Aorta (tissue), 5 donors: ENCODE measurements at regions not wholly inside any gene's neighbourhood (a gene's known extent, or its start where the extent isn't known, plus 50 kb on each side); places are given as distances from the start of the nearest gene placed in this dataset.

Source experiments
- ATAC-seq: fragments of 200-7000 bp; cut with Tn5 transposase; one replicate; pipeline ENCODE4 v1.9.1; 2022; ENCODE audit warnings: moderate library complexity; ENCODE audit not compliant: low FRiP score
- DNase-seq, 2 donors: peaks; one replicate each; pipeline ENCODE4 v3.0.0-alpha.2; 2020
- H3K27ac ChIP-seq, 2 donors: one replicate each; pipeline ENCODE4 v1.5.1; 2013; ENCODE audit warnings: low read length in 2 of 2, mild to moderate bottlenecking in 2 of 2, moderate library complexity in 2 of 2, control low read depth in 1 of 2, inconsistent platforms in 1 of 2, low read depth in 1 of 2
- H3K27me3 ChIP-seq, 2 donors: one replicate each; pipeline ENCODE4 v1.6.1; 2013; ENCODE audit warnings: control low read depth in 1 of 2, low read length in 1 of 2, mild to moderate bottlenecking in 1 of 2, moderate library complexity in 1 of 2; ENCODE audit not compliant: insufficient read depth in 2 of 2, control insufficient read depth in 1 of 2
- H3K36me3 ChIP-seq, 2 donors: one replicate each; pipeline ENCODE4 v1.6.1; 2013; ENCODE audit warnings: control low read depth in 1 of 2, low read length in 1 of 2, mild to moderate bottlenecking in 1 of 2; ENCODE audit not compliant: insufficient read depth in 2 of 2, control insufficient read depth in 1 of 2
- H3K4me1 ChIP-seq, 2 donors: one replicate each; pipeline ENCODE4 v1.6.1; 2013; ENCODE audit warnings: low read length in 2 of 2, control low read depth in 1 of 2, mild to moderate bottlenecking in 1 of 2, moderate library complexity in 1 of 2; ENCODE audit not compliant: insufficient read depth in 2 of 2, control insufficient read depth in 1 of 2
- H3K4me3 ChIP-seq, 2 donors: one replicate each; pipeline ENCODE4 v1.5.1; 2013; ENCODE audit warnings: low read length in 2 of 2, control low read depth in 1 of 2, mild to moderate bottlenecking in 1 of 2
- H3K9me3 ChIP-seq: one replicate; pipeline ENCODE4 v1.6.1; 2013; ENCODE audit warnings: mild to moderate bottlenecking, low read length; ENCODE audit not compliant: control insufficient read depth
- WGBS, 2 donors: extraction: QIAGEN DNeasy Blood & Tissue Kit; methylation state at CpG; one replicate each; pipeline ENCODE4 v1.1.7; 2013; 5-methylcytosine and 5-hydroxymethylcytosine counted together
- intact Hi-C, 2 donors: fragments of 100-400 bp; cut with DNase I; formaldehyde crosslinking; loops; one replicate each; pipeline versions ENCODE4 v1.14.2 to v1.15.0; 2022
- donor health status: healthy with polysubstance abuse.
- donor health status: Bipolar disorder and iron deficiency.
- donor health status: DM: no; HTN: no; CAD: no.
- donor health status: DM: no; HTN: no; CAD: no.
- donor health status: DM: yes; HTN: yes; CAD: no.

DNA sequence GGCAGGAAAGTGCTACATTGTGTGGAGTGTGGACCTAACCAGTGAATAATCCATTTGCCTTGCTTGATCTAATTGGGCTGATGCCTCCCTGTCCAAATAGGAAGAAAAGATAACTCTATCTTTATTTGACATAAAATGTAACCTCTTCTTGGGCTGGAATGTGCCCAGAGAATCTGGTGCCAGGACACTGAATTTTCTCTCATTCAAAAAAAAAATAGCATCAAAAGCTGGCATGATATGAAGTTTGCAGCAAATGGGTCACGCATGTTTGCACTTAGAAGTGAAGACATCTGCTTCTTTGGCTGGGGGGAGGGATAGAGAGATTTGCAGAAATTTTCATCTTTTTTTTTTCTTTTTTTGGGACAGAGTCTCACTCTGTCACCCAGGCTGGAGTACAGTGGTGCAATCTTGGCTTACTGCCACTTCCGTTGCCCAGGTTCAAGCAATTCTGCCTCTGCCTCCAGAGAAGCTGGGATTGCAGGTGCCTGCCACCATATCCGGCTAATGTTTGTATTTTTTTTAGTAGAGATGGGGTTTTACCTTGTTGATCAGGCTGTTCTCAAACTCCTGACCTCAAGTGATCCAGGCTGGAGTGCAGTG, 478.2 kb upstream of the EEF2KMT start:
- intact Hi-C loops = no loop called here
- WGBS, 2 donors = 70% methylated on average over 3 of the region's 3 CpGs
- no peak overlapping the region for H3K4me3 ChIP-seq
- no peak for ATAC-seq
- no peak overlapping the region for H3K27ac ChIP-seq
- H3K27me3 ChIP-seq = no peaks in the 10 kb centered on the region
- no peaks in the 10 kb centered on the region for H3K36me3 ChIP-seq
- no peaks in the 10 kb centered on the region for H3K4me1 ChIP-seq
- no peak for DNase-seq
- H3K9me3 ChIP-seq = no peaks in the 10 kb centered on the region

- Histone ChIP-seq H3K27me3 (no peaks in the 10 kb centered on the region), H3K27ac (no peak overlapping the region), H3K9me3 (no peaks in the 10 kb centered on the region), H3K4me1 (no peaks in the 10 kb centered on the region), H3K4me3 (no peak overlapping the region), H3K36me3 (no peaks in the 10 kb centered on the region)
- intact Hi-C loops = no loop called here
- DNase-seq = no peak
- 86 to 90% methylated on average over 6 of the region's 6 CpGs for WGBS, 2 donors
- no peak for ATAC-seq
These were observed 477.5 kb upstream of the EEF2KMT start for GRCh38 chr16:5575121-5575520.

- Histone ChIP-seq H3K27ac (no peak overlapping the region), H3K36me3 (no peaks in the 10 kb centered on the region), H3K4me3 (no peak overlapping the region), H3K27me3 (no peaks in the 10 kb centered on the region), H3K9me3 (no peaks in the 10 kb centered on the region), H3K4me1 (no peaks in the 10 kb centered on the region)
- DNase-seq (no peak), ATAC-seq (no peak)
- intact Hi-C loops = no loop called here
- 80 to 84% methylated on average over 2 of the region's 2 CpGs for WGBS, 2 donors
These were observed 474.5 kb upstream of the EEF2KMT start for GRCh38 chr16:5572056-5572455.

GRCh38 chr16:5571446-5571845, 473.9 kb upstream of the EEF2KMT start:
- H3K9me3 ChIP-seq = no peaks in the 10 kb centered on the region
- no peaks in the 10 kb centered on the region for H3K4me1 ChIP-seq
- H3K36me3 ChIP-seq = no peaks in the 10 kb centered on the region
- no peak overlapping the region for H3K4me3 ChIP-seq
- WGBS, 2 donors = 81 to 83% methylated on average over 8 of the region's 8 CpGs
- no peak overlapping the region for H3K27ac ChIP-seq
- intact Hi-C loops = no loop called here
- no peak for ATAC-seq
- H3K27me3 ChIP-seq = no peaks in the 10 kb centered on the region
- no peak for DNase-seq

- DNase-seq (no peak), ATAC-seq (no peak)
- Histone ChIP-seq H3K9me3 (no peaks in the 10 kb centered on the region), H3K4me1 (no peaks in the 10 kb centered on the region), H3K36me3 (no peaks in the 10 kb centered on the region), H3K27ac (no peak overlapping the region), H3K27me3 (no peaks in the 10 kb centered on the region), H3K4me3 (no peak overlapping the region)
- intact Hi-C loops = loop anchor here in 1 of 2 donors (10.0 kb wide), 1 partner anchor 63 kb away; no protein-coding TSS in a partner anchor
- 67 to 69% methylated on average over 6 of the region's 6 CpGs for WGBS, 2 donors
These were observed 464.2 kb upstream of the EEF2KMT start for GRCh38 chr16:5561800-5562199.

DNA sequence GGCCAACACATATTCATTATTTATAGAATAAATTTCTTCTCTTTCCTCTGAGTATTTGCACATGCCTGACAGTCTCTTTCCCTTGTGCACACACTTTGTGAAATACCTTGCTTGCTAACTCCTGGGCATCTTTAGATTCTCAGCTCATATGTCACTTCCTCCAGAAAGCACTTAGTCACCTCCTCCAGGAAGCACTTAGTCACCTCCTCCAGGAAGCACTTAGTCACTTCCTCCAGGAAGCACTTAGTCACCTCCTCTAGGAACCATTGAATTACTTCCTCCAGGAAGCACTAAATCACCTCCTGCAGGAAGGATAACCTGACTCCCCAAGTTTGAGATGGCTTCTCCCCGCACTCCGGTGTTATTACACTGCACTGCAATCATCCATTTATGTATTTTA, 462.5 kb upstream of the EEF2KMT start:
- intact Hi-C loops = loop anchor here in 1 of 2 donors (10.0 kb wide), 1 partner anchor 65 kb away; no protein-coding TSS in a partner anchor
- Histone ChIP-seq H3K36me3 (no peaks in the 10 kb centered on the region), H3K27me3 (no peaks in the 10 kb centered on the region), H3K4me3 (no peak overlapping the region), H3K4me1 (no peaks in the 10 kb centered on the region), H3K27ac (no peak overlapping the region), H3K9me3 (peaks cover 2% of the 10 kb centered on the region)
- DNase-seq = no peak
- 84 to 89% methylated on average over 2 of the region's 2 CpGs for whole genome bisulfite sequencing, 2 donors
- ATAC-seq = no peak

- Histone ChIP-seq H3K4me3 (no peak overlapping the region), H3K27ac (no peak overlapping the region), H3K36me3 (no peaks in the 10 kb centered on the region), H3K9me3 (peaks cover 2% of the 10 kb centered on the region), H3K4me1 (no peaks in the 10 kb centered on the region), H3K27me3 (no peaks in the 10 kb centered on the region)
- intact Hi-C loops = no loop called here
- DNase-seq (no peak), ATAC-seq (no peak)
- 73 to 75% methylated on average over 9 of the region's 9 CpGs for WGBS, 2 donors
These were observed 460.4 kb upstream of the EEF2KMT start for GRCh38 chr16:5557966-5558365.

GRCh38 chr16:5557448-5557847, 459.9 kb upstream of the EEF2KMT start:
- no peaks in the 10 kb centered on the region for H3K4me1 ChIP-seq
- 82 to 87% methylated on average over 3 of the region's 3 CpGs for WGBS, 2 donors
- peaks cover 5% of the 10 kb centered on the region for H3K9me3 ChIP-seq
- H3K4me3 ChIP-seq = no peak overlapping the region
- no peak for DNase-seq
- H3K36me3 ChIP-seq = no peaks in the 10 kb centered on the region
- H3K27me3 ChIP-seq = no peaks in the 10 kb centered on the region
- ATAC-seq = no peak
- intact Hi-C loops = no loop called here
- H3K27ac ChIP-seq = no peak overlapping the region

- DNase-seq (no peak), ATAC-seq (no peak)
- H3K27ac ChIP-seq = no peak overlapping the region
- H3K4me3 ChIP-seq = no peak overlapping the region
- H3K4me1 ChIP-seq = no peaks in the 10 kb centered on the region
- no peaks in the 10 kb centered on the region for H3K36me3 ChIP-seq
- 51 to 60% methylated on average over 13 of the region's 13 CpGs for WGBS, 2 donors
- H3K27me3 ChIP-seq = no peaks in the 10 kb centered on the region
- intact Hi-C loops = no loop called here
- peaks cover 6% of the 10 kb centered on the region for H3K9me3 ChIP-seq
These were observed 458.7 kb upstream of the EEF2KMT start for GRCh38 chr16:5556158-5556810.
